ENCODE measurements at regions not wholly inside any gene's neighbourhood (a gene's known extent, or its start where the extent isn't known, plus 50 kb on each side); places are given as distances from the start of the nearest gene placed in this dataset.

DNA sequence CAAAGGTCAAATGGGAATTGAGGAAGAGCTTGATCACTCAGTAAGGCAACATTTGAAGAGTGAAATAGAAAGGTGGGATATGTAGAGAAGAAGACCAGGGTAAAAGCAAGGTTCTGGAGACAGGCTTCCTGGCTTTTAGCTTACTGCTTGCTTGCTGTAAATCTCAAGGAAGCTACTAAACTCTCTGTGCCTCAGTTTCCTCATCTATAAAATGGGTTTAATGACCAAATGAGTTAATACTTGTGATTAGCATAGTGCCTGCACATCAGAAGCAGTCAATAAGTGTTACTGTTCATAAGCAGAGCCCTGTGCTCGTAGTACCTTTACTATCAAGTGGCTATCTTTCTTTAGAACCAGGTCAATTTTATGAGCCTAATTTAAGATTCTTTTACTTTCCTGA lies 222.2 kb upstream of the ITGA4 start:
- TF ChIP-seq, protein P1, sequence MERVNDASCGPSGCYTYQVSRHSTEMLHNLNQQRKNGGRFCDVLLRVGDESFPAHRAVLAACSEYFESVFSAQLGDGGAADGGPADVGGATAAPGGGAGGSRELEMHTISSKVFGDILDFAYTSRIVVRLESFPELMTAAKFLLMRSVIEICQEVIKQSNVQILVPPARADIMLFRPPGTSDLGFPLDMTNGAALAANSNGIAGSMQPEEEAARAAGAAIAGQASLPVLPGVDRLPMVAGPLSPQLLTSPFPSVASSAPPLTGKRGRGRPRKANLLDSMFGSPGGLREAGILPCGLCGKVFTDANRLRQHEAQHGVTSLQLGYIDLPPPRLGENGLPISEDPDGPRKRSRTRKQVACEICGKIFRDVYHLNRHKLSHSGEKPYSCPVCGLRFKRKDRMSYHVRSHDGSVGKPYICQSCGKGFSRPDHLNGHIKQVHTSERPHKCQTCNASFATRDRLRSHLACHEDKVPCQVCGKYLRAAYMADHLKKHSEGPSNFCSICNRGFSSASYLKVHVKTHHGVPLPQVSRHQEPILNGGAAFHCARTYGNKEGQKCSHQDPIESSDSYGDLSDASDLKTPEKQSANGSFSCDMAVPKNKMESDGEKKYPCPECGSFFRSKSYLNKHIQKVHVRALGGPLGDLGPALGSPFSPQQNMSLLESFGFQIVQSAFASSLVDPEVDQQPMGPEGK (CRISPR knock-in tag; IDR thresholded peaks at IDR 0.05; ENCODE audit: borderline replicate concordance): no peak
- TF ChIP-seq ZFP30 (CRISPR knock-in tag; IDR thresholded peaks at IDR 0.05) (no peak), CSDC2 (CRISPR knock-in tag; IDR thresholded peaks at IDR 0.05) (no peak), ISL1 (CRISPR knock-in tag; IDR thresholded peaks at IDR 0.05) (no peak)

Data from SK-N-SH treated with all-trans-retinoic acid at 6 μM for 48 hours (cell line).